ENCODE measurements at regions not wholly inside any gene's neighbourhood (a gene's known extent, or its start where the extent isn't known, plus 50 kb on each side); places are given as distances from the start of the nearest gene placed in this dataset.
A peak's percentile ranks its signal among the peaks of the same experiment; 100 is the strongest.

DNA sequence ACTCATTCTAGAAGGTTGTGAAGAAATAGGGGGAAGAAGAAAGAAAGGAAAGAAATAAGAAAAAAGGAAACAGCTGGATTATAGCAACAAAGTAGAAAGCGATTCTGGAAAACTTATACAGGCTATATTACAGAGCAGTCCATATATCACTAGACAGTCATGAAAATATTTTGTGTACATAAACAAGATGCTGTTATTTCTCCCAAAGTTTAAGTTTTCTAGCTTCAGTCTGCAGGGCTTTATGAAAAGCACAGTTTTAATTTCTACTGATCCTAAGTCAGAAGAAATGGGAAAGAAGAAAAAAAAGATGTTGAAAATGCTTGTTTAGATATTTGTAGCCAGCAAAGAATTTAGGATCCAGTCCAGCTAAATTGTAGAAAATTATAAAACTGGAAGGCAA is 321.4 kb upstream of the NDN start:
- Histone ChIP-seq H3K27ac (no peak overlapping the region), H3K4me3 (no peak overlapping the region), H3K9me3 (peaks cover 9% of the 10 kb centered on the region; the same call in 1 of the 3 replicates), H3K4me1 (no peaks in the 10 kb centered on the region), H3K4me2 (no peak overlapping the region)
- DNase-seq (ENCODE audit: low read depth in 1 of 2, low spot score in 1 of 2), result no peak
- 0% methylated on average over 1 of the region's 1 CpG for WGBS (ENCODE audit: missing lambda C conversion rate)
- no peak for ATAC-seq
- ChIA-PET POLR2A (no interaction called here), CTCF (no interaction called here)
- no peak for FAIRE-seq
- TF ChIP-seq RCOR1 (IDR thresholded peaks at IDR 0.05; ENCODE audit: low read depth, low read length) (no peak), BHLHE40 (IDR thresholded peaks at IDR 0.05; ENCODE audit: low read depth, low read length) (no peak), GATA3 (IDR thresholded peaks at IDR 0.05; ENCODE audit: borderline replicate concordance) (no peak), JUN (IDR thresholded peaks at IDR 0.05) (no peak), FOSL2 (IDR thresholded peaks at IDR 0.05) (no peak), FOSL2 (CRISPR knock-in tag; IDR thresholded peaks at IDR 0.05) (no peak), BCL3 (IDR thresholded peaks at IDR 0.05) (no peak), NPAS2 (CRISPR knock-in tag; IDR thresholded peaks at IDR 0.05; ENCODE audit: borderline replicate concordance) (no peak), SREBF2 (IDR thresholded peaks at IDR 0.05) (no peak), FOXS1 (CRISPR knock-in tag; IDR thresholded peaks at IDR 0.05) (no peak), SMC3 (IDR thresholded peaks at IDR 0.05) (no peak), RAD21 (conservative IDR thresholded peaks at IDR 0.05 in 1 of 2, IDR thresholded peaks at IDR 0.05 in 1 of 2) (no peak), KDM1A (IDR thresholded peaks at IDR 0.05; ENCODE audit: low read depth) (no peak), CHD2 (IDR thresholded peaks at IDR 0.05; ENCODE audit: low read length, partially characterized antibody) (no peak)
- TF ChIP-seq, protein P1, sequence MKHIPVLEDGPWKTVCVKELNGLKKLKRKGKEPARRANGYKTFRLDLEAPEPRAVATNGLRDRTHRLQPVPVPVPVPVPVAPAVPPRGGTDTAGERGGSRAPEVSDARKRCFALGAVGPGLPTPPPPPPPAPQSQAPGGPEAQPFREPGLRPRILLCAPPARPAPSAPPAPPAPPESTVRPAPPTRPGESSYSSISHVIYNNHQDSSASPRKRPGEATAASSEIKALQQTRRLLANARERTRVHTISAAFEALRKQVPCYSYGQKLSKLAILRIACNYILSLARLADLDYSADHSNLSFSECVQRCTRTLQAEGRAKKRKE (CRISPR knock-in tag; IDR thresholded peaks at IDR 0.05; ENCODE audit: low read depth), result no peak

DNA sequence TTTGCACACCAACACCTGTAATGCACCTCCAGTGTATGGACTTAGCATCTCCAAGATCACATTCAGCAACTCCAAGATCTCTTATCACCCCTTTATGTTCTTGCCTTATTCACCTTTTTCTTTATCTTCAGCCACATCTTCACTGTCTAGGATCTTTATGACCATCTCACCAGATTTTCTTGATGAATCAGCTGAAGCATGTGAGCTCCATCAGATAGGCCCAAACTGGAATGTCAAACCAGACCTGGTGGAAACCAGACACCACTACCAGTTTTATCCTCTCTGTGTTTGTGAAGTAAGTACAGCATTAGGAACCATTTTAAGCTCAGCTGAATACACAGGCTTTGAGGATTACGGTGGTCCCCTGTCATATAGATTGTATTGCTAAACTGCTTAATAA is 330.4 kb upstream of the NDN start:
- 0% methylated on average over 1 of the region's 1 CpG for WGBS (ENCODE audit: missing lambda C conversion rate)
- H3K4me3 ChIP-seq, result no peak overlapping the region
- H3K27ac ChIP-seq, result no peak overlapping the region
- FAIRE-seq, result peak; percentile 51
- no peak for ATAC-seq
- POLR2A ChIA-PET, result no interaction called here
- H3K4me2 ChIP-seq, result no peak overlapping the region
- H3K4me1 ChIP-seq, result no peaks in the 10 kb centered on the region
- CTCF ChIA-PET, result no interaction called here
- 0 out of 3 replicates have a peak, but pooled peaks cover 6% of the 10 kb centered on the region for H3K9me3 ChIP-seq
- no peak for TF ChIP-seq CHD2 (IDR thresholded peaks at IDR 0.05; ENCODE audit: low read length, partially characterized antibody)
- TF ChIP-seq ZFP36 (IDR thresholded peaks at IDR 0.05; ENCODE audit: borderline replicate concordance, partially characterized antibody), result no peak
- no peak for TF ChIP-seq CHD4 (IDR thresholded peaks at IDR 0.05; ENCODE audit: borderline replicate concordance)
- TF ChIP-seq HEYL (CRISPR knock-in tag; IDR thresholded peaks at IDR 0.05), result no peak
- no peak for TF ChIP-seq HOXA7 (CRISPR knock-in tag; IDR thresholded peaks at IDR 0.05)
- TF ChIP-seq NFE2L2 (conservative IDR thresholded peaks at IDR 0.05; ENCODE audit: low read length), result no peak
- no peak for TF ChIP-seq RFX5 (IDR thresholded peaks at IDR 0.05)
- no peak for TF ChIP-seq PBX3 (IDR thresholded peaks at IDR 0.05)
- TF ChIP-seq, protein P2, sequence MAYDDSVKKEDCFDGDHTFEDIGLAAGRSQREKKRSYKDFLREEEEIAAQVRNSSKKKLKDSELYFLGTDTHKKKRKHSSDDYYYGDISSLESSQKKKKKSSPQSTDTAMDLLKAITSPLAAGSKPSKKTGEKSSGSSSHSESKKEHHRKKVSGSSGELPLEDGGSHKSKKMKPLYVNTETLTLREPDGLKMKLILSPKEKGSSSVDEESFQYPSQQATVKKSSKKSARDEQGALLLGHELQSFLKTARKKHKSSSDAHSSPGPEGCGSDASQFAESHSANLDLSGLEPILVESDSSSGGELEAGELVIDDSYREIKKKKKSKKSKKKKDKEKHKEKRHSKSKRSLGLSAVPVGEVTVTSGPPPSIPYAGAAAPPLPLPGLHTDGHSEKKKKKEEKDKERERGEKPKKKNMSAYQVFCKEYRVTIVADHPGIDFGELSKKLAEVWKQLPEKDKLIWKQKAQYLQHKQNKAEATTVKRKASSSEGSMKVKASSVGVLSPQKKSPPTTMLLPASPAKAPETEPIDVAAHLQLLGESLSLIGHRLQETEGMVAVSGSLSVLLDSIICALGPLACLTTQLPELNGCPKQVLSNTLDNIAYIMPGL (CRISPR knock-in tag; IDR thresholded peaks at IDR 0.05; ENCODE audit: borderline replicate concordance), result no peak
- TF ChIP-seq RAD21 (conservative IDR thresholded peaks at IDR 0.05 in 1 of 2, IDR thresholded peaks at IDR 0.05 in 1 of 2), result no peak
- no peak for TF ChIP-seq GATA3 (IDR thresholded peaks at IDR 0.05; ENCODE audit: borderline replicate concordance)
- TF ChIP-seq BCL3 (IDR thresholded peaks at IDR 0.05), result no peak
- no peak for TF ChIP-seq MYC (IDR thresholded peaks at IDR 0.05; ENCODE audit: borderline replicate concordance, low read length)
- TF ChIP-seq TP53 (CRISPR knock-in tag; IDR thresholded peaks at IDR 0.05), result no peak
- TF ChIP-seq ESRRA (IDR thresholded peaks at IDR 0.05; ENCODE audit: borderline replicate concordance, low read length), result no peak
- TF ChIP-seq HOXB5 (CRISPR knock-in tag; IDR thresholded peaks at IDR 0.05), result no peak
- no peak for DNase-seq (ENCODE audit: low read depth in 1 of 2, low spot score in 1 of 2)
